NCI-H774 (cell line): ENCODE measurements at regions not wholly inside any gene's neighbourhood (a gene's known extent, or its start where the extent isn't known, plus 50 kb on each side); places are given as distances from the start of the nearest gene placed in this dataset.
A peak's percentile ranks its signal among the peaks of the same experiment; 100 is the strongest.

Experiments used
- DNase-seq: peaks from one replicate; lab custom pipeline; 2025; lab: John Stamatoyannopoulos, UW

DNA sequence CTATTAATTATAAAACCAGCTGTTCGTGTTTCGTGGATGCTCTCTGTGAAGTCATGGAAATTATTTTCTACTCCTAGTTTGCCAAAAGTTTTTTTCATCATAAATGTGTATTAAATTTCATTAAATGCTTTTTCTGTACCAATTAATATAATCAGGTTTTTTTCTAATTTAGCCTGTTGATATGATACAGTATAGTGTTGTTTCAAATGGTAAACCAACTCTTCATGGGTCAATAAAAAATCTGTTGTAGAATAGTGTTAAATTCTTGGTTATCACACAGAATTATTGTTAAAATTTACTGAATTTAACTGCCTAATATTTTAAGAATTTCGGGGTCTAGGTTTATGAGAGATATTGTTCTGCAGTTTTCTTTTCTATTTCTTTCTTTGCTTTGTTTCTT lies 505.9 kb upstream of the MANEA start:
- no peak for DNase-seq

DNA sequence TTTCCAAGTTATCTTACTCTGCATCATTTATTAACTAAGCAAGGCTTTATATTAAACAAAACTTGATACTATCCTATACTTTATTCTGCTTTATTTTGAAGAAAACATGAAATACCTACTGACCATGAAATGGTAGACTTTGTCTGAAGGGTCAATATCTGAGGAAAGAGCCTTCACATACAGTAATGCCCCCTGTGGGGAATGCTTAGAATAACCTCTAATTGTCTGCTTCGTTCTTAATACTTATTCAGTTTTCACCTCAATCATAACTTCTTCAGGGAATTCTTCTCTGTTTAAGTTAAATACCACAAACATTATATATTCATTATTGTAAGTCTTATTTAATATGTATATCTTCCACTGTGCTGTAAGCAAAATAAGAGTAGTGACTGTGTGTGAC lies 498.9 kb upstream of the MANEA start:
- DNase-seq, result no peak

DNA sequence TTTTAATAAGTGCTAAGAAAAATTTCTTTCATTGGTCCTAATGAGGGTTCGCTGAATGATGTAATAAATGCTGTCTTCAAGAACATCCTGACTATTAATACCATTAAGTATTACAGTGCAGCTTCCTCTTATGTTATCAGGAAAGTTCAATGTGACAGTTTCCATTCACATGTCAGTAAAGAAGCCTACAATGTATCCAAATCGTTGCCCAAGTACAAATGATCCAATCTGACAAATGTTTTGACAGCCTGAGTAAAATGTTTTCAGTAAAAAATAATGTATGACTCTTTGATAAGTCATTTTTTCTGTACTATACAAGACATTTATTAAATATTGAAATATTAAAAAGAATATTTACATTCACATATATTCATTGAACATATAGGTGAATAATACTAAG lies 496.1 kb upstream of the MANEA start:
- no peak for DNase-seq

- DNase-seq, result no peak
These were observed 495.4 kb upstream of the MANEA start for GRCh38 chr6:95081949-95082348.

DNA sequence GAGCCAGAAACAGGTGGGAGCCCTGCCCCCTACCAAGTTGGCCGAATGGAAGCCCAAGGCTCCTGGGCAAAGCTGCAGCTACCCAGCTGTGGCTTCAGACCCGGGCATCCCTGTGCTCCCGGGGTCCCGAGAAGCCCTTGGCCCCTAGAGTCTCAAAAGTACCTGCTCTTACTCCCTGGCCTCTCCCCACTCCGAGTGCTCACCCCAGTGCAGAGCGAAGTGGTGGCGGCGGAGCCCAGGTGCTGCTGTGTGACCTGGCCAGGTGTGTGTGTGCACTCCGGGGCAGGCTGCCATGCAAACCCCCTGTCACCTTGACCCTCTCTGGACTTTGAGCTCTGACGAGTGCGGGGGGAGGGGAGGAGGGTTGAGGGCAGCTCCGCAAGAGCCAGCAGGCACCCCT lies 493.8 kb upstream of the MANEA start:
- DNase-seq, result no peak

DNA sequence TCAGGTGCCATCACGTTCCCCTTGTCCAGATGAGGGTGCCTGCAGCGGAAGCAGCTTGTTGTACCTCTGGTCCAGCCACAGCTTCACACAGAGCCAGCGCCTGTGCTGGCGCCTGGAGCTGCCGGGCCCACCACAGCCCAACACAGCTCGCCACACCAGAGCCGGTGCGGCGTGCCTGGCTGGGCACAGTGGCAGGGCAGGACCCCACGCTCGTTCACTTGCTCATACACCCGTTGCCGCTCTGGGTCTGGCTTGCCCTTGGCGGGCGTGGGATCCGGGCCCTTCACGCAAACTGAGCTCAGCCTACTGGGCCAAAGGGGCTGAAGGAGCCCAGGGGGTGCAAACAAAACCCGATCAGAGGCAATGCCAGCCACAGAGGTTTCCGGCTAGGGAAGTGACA lies 492.5 kb upstream of the MANEA start:
- no peak for DNase-seq

DNA sequence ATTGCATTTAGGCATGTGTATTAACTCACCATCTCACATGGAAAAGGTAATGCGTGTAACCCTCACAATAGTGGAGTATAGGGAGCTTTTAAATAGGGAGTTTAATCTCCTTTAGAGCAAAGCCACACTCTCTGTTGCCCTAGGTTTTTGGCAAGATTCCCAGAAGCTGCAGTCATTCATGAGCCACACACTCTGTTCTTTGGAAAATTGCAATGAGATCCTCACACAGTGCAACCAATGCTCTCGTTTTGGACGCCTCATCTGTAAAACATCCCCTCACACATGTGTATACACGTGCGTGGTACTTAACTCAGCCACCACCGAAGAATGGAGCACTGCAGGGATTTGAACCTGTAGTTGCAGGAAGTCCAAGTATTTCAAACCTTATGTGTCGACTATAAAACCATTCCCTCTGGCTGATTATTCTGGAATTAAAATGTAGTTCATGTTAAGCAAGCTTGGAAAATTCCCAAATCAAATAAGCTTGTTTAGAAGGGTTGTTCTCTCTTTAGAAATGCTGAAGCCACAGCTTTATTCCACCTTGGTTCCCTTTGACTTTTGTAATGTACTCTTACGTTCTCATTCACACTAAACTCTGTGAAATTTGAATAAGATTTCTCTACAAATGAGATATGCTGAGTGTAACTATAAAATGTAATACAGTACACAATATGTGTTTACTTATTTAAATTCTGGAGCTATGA lies 489.8 kb upstream of the MANEA start:
- DNase-seq, result peak; percentile 95

DNA sequence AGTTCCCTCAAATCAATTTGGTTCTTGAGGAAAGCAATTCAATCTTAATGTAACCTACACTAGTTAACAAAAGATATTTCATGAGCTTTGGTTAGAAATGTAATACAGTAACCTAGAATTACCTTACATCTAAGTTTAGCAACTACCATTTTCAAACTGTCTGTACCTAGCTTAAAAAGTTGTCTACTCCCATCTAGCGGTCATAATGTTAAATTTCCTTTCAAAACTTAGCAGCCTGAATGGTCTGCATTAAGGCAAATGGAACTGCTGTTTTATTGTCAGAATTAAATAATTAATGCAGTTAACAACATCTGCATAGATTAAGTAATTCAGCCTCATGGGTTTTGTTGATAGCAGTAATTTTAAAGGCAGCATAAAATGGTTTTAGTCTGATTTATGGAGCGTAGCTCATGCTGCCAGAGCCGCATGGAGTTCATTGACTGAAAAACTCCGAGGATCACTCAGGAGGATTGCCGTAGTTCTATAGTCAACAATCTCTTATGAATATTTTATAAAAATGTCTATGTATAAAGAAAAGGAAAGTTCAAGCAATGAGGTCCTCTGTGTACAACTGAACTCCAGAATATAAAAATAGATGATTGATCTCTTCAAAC lies 485.4 kb upstream of the MANEA start:
- DNase-seq, result peak; percentile 83

GRCh38 chr6:95093154-95093553 lies 484.2 kb upstream of the MANEA start:
- DNase-seq, result no peak

GRCh38 chr6:95094751-95095663 lies 482.3 kb upstream of the MANEA start:
- DNase-seq, result no peak

GRCh38 chr6:95095855-95096254 lies 481.5 kb upstream of the MANEA start:
- no peak for DNase-seq

- DNase-seq, result no peak
These were observed 477.9 kb upstream of the MANEA start for GRCh38 chr6:95099410-95099809.

GRCh38 chr6:95109212-95109611 lies 468.1 kb upstream of the MANEA start:
- no peak for DNase-seq

DNA sequence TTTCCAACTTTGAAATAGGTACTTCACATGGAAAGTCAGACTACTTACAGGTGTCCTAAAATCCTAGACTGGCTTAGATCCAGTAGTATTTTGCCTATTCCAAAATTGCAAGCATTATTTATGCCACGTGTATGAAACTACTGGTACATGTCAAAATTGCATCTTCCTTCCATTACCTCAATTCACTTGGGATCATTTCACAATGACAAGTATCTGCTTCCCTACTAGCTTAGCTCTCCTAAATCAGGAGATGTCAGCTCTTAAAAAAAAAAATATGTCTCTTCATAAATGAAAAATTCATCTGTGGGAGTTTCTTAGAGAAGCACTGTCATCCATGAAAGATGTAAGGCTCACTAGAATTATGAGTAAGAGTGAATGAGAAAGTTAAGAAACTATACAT lies 466.6 kb upstream of the MANEA start:
- DNase-seq, result no peak

- DNase-seq, result no peak
These were observed 460.1 kb upstream of the MANEA start for GRCh38 chr6:95117236-95117635.

- DNase-seq, result no peak
These were observed 457.4 kb upstream of the MANEA start for GRCh38 chr6:95119927-95120326.

- no peak for DNase-seq
These were observed 456.4 kb upstream of the MANEA start for GRCh38 chr6:95120984-95121383.

DNA sequence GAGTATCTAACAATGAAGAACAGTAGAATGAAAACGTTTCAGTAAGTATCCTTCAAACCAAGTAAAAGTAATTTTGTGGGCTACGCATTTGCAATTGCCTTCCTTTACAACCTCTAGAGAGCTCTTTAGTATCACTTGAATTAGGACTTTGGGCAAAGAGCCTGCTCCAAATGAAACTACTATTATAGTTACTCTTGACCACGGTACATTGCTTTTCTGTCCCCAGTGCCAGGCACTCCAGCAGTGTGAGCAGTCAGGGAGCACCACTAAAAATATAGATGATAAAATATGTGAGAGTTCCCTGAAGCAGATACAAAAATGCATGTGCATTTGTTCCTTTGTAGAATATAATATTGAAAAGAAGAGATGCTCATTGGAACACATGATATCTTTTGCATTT lies 450.1 kb upstream of the MANEA start:
- no peak for DNase-seq

GRCh38 chr6:95128439-95128838 lies 448.9 kb upstream of the MANEA start:
- DNase-seq, result no peak

GRCh38 chr6:95128947-95129346 lies 448.4 kb upstream of the MANEA start:
- DNase-seq, result no peak

- no peak for DNase-seq
These were observed 443.8 kb upstream of the MANEA start for GRCh38 chr6:95133578-95133977.

DNA sequence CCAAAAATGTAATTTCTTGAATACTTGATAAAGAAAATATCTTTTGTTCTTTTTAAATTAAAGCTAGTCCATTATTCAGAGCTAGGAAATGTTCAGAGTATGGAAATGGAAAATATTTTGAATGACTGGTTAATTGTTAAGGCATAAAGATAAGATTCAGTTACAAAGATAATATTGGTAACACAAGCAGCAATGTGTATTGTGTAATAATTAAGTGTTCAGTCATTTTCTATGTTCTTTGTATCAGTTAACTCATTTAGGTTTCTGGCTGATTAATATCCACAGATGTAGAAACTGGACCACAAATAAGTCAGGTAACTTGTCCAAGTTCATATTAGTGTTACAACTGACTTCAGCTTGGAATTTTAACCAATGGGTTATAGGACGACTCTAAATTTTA lies 442.2 kb upstream of the MANEA start:
- no peak for DNase-seq

- no peak for DNase-seq
These were observed 435.2 kb upstream of the MANEA start for GRCh38 chr6:95142101-95142500.
